ENCODE measurements at regions not wholly inside any gene's neighbourhood (a gene's known extent, or its start where the extent isn't known, plus 50 kb on each side); places are given as distances from the start of the nearest gene placed in this dataset.
A peak's percentile ranks its signal among the peaks of the same experiment; 100 is the strongest.

DNA sequence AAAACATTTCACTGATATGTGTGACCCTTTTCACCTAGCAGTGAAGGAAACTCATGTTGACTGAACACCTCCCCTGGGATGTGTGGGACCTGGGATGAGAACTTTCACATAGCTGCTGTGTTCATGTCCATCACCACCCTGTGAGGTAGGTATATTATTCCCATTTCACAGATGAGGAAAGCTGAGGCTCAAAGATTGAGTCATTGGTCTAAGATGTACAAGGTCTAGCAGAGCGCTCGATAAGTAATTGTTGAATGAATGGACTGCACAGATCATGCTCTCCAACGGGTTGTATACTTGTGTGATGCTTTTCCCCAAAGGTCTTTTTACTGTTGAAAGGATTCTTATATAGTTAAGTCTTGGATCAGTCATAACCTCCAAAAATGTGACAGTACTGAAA is 75.6 kb upstream of the TSC22D1 start:
- intact Hi-C loops (cut with micrococcal nuclease), result no loop called here
- H3K27me3 ChIP-seq (ENCODE audit: control insufficient read depth in 2 of 2, insufficient read depth in 2 of 2, low read length in 2 of 2), result no peaks in the 10 kb centered on the region
- H3K27ac ChIP-seq (ENCODE audit: extremely low read depth, low read depth, low read length), result no peak overlapping the region
- no peak overlapping the region for H3K9ac ChIP-seq (ENCODE audit: insufficient read depth in 1 of 2, low read depth in 2 of 2, low read length in 2 of 2)
- no peaks in the 10 kb centered on the region for H3K79me2 ChIP-seq (ENCODE audit: control insufficient read depth, insufficient read depth, low read length)
- no peak overlapping the region for H2AFZ ChIP-seq (ENCODE audit: low read depth, low read length)
- no peak overlapping the region for H3K4me3 ChIP-seq
- no peaks in the 10 kb centered on the region for H3K9me1 ChIP-seq (ENCODE audit: control insufficient read depth, insufficient read depth, low read length)
- no TSS peak for BruUV-seq (replicated peaks)
- DNase-seq (ENCODE audit: extremely low read depth in 1 of 4, low spot score in 3 of 4) (no peak), ATAC-seq (no peak), FAIRE-seq (no peak)
- TF ChIP-seq MIER1 (IDR thresholded peaks at IDR 0.05; ENCODE audit: low read depth) (no peak), SIN3B (IDR thresholded peaks at IDR 0.05; ENCODE audit: low read depth) (no peak), CC2D1A (IDR thresholded peaks at IDR 0.05) (no peak), CBX8 (IDR thresholded peaks at IDR 0.05; ENCODE audit: borderline replicate concordance, extremely low read depth, low read depth, low read length, poor library complexity, severe bottlenecking) (no peak), RBM25 (IDR thresholded peaks at IDR 0.05; ENCODE audit: low read depth, low read length, severe bottlenecking) (peak; percentile 72)
- TF ChIP-seq, protein P1, sequence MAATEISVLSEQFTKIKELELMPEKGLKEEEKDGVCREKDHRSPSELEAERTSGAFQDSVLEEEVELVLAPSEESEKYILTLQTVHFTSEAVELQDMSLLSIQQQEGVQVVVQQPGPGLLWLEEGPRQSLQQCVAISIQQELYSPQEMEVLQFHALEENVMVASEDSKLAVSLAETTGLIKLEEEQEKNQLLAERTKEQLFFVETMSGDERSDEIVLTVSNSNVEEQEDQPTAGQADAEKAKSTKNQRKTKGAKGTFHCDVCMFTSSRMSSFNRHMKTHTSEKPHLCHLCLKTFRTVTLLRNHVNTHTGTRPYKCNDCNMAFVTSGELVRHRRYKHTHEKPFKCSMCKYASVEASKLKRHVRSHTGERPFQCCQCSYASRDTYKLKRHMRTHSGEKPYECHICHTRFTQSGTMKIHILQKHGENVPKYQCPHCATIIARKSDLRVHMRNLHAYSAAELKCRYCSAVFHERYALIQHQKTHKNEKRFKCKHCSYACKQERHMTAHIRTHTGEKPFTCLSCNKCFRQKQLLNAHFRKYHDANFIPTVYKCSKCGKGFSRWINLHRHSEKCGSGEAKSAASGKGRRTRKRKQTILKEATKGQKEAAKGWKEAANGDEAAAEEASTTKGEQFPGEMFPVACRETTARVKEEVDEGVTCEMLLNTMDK (IDR thresholded peaks at IDR 0.05; ENCODE audit: borderline replicate concordance, insufficient read depth, low read depth, low read length, poor library complexity, severe bottlenecking), result no peak
- TF ChIP-seq, protein P2, sequence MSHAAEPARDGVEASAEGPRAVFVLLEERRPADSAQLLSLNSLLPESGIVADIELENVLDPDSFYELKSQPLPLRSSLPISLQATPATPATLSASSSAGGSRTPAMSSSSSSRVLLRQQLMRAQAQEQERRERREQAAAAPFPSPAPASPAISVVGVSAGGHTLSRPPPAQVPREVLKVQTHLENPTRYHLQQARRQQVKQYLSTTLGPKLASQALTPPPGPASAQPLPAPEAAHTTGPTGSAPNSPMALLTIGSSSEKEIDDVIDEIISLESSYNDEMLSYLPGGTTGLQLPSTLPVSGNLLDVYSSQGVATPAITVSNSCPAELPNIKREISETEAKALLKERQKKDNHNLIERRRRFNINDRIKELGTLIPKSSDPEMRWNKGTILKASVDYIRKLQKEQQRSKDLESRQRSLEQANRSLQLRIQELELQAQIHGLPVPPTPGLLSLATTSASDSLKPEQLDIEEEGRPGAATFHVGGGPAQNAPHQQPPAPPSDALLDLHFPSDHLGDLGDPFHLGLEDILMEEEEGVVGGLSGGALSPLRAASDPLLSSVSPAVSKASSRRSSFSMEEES (CRISPR knock-in tag; IDR thresholded peaks at IDR 0.05), result no peak
- H3K4me2 ChIP-seq (ENCODE audit: insufficient read depth, low read length), result no peak overlapping the region
- in situ Hi-C loops (cut with MboI), result no loop called here
- H3K36me3 ChIP-seq (ENCODE audit: control insufficient read depth, insufficient read depth, low read length), result no peaks in the 10 kb centered on the region
- H3K4me1 ChIP-seq (replicated peaks in 1 of 2; ENCODE audit: control insufficient read depth in 2 of 2, insufficient read depth in 2 of 2, low read length in 2 of 2), result no peaks in the 10 kb centered on the region
- ChIA-PET CTCF (ENCODE audit: low intra/inter-chr PET ratio) (no interaction called here), POLR2A (interaction anchor here (0.8 kb wide), 1 partner anchor 10 kb away, joined by 3 read pairs; no protein-coding TSS in a partner anchor)
- WGBS (ENCODE audit: insufficient coverage, low coverage, missing lambda C conversion rate), result 0% methylated on average over 3 of the region's 3 CpGs
- H3K9me3 ChIP-seq (replicated peaks; ENCODE audit: control insufficient read depth, insufficient read depth, low read depth, low read length), result no peaks in the 10 kb centered on the region
- H4K20me1 ChIP-seq (replicated peaks; ENCODE audit: control insufficient read depth, insufficient read depth, low read length), result no peaks in the 10 kb centered on the region
